Dermis blood vessel endothelial cell (primary cell): ENCODE measurements at regions not wholly inside any gene's neighbourhood (a gene's known extent, or its start where the extent isn't known, plus 50 kb on each side); places are given as distances from the start of the nearest gene placed in this dataset.

Experiments
- DNase-seq: peaks from one replicate; pipeline ENCODE4 v3.0.0; 2010

- DNase-seq = no peak
Observed at GRCh38 chr14:98958632-98959031, 313.4 kb downstream of the BCL11B start.

GRCh38 chr14:98959410-98959809 is 312.6 kb downstream of the BCL11B start:
- DNase-seq = no peak

GRCh38 chr14:98959958-98960616 is 311.9 kb downstream of the BCL11B start:
- no peak for DNase-seq

- DNase-seq = no peak
Observed at GRCh38 chr14:98960617-98961013, 311.4 kb downstream of the BCL11B start.

GRCh38 chr14:98961191-98961590 is 310.8 kb downstream of the BCL11B start:
- DNase-seq = no peak

- no peak for DNase-seq
Observed at GRCh38 chr14:98962118-98962517, 309.9 kb downstream of the BCL11B start.

GRCh38 chr14:98963610-98964009 is 308.4 kb downstream of the BCL11B start:
- DNase-seq = no peak

- DNase-seq = no peak
Observed at GRCh38 chr14:98964171-98964570, 307.8 kb downstream of the BCL11B start.

GRCh38 chr14:98965076-98965475 is 306.9 kb downstream of the BCL11B start:
- DNase-seq = no peak

- no peak for DNase-seq
Observed at GRCh38 chr14:98966016-98966415, 306.0 kb downstream of the BCL11B start.

- DNase-seq = no peak
Observed at GRCh38 chr14:98966475-98967162, 305.4 kb downstream of the BCL11B start.

GRCh38 chr14:98974113-98974512 is 297.9 kb downstream of the BCL11B start:
- DNase-seq = no peak

- DNase-seq = no peak
Observed at GRCh38 chr14:98976271-98976670, 295.7 kb downstream of the BCL11B start.

GRCh38 chr14:98977451-98977850 is 294.5 kb downstream of the BCL11B start:
- no peak for DNase-seq

- DNase-seq = no peak
Observed at GRCh38 chr14:98982986-98983385, 289.0 kb downstream of the BCL11B start.

- no peak for DNase-seq
Observed at GRCh38 chr14:98984027-98984718, 287.8 kb downstream of the BCL11B start.

- DNase-seq = no peak
Observed at GRCh38 chr14:98984719-98985041, 287.3 kb downstream of the BCL11B start.

- DNase-seq = no peak
Observed at GRCh38 chr14:98993818-98994217, 278.2 kb downstream of the BCL11B start.

- no peak for DNase-seq
Observed at GRCh38 chr14:98994561-98994960, 277.4 kb downstream of the BCL11B start.

GRCh38 chr14:98997526-98998205 is 274.3 kb downstream of the BCL11B start:
- no peak for DNase-seq

- DNase-seq = no peak
Observed at GRCh38 chr14:98999345-98999744, 272.7 kb downstream of the BCL11B start.

GRCh38 chr14:98999901-99000300 is 272.1 kb downstream of the BCL11B start:
- no peak for DNase-seq

GRCh38 chr14:99001241-99001640 is 270.8 kb downstream of the BCL11B start:
- no peak for DNase-seq

GRCh38 chr14:99003646-99004045 is 268.4 kb downstream of the BCL11B start:
- DNase-seq = no peak
